GM12878 (cell line): ENCODE measurements at regions not wholly inside any gene's neighbourhood (a gene's known extent, or its start where the extent isn't known, plus 50 kb on each side); places are given as distances from the start of the nearest gene placed in this dataset.

Source experiments
- FOXM1 ChIP-seq: IDR thresholded peaks from 2 replicates; pipeline ENCODE4 v1.6.1; 2012; ENCODE audit warnings: low read depth, mild to moderate bottlenecking, inconsistent platforms, low read length, moderate library complexity
- NFYA ChIP-seq: IDR thresholded peaks from 2 replicates; pipeline ENCODE4 v1.6.1; 2011; ENCODE audit warnings: low read depth, mild to moderate bottlenecking, low read length, improper control_type of control experiment, borderline replicate concordance
- NFYB ChIP-seq: IDR thresholded peaks from 2 replicates; pipeline ENCODE4 v1.6.1; 2011; ENCODE audit warnings: low read depth, mild to moderate bottlenecking, low read length, improper control_type of control experiment, moderate library complexity; ENCODE audit not compliant: insufficient read depth
- PAX5 ChIP-seq: IDR thresholded peaks from 2 replicates; pipeline ENCODE4 v1.6.1; 2011; ENCODE audit warnings: low read depth, low read length, borderline replicate concordance
- POLR2A ChIP-seq: IDR thresholded peaks from 2 replicates; pipeline ENCODE4 v1.6.1; 2011; ENCODE audit warnings: low read depth, mild to moderate bottlenecking, low read length
- SREBF2 ChIP-seq: IDR thresholded peaks from 2 replicates; pipeline ENCODE4 v1.6.1; 2012; ENCODE audit warnings: mild to moderate bottlenecking, low read length
- TAF1 ChIP-seq: IDR thresholded peaks from 2 replicates; pipeline ENCODE4 v1.6.1; 2011; ENCODE audit warnings: mild to moderate bottlenecking, low read depth, low read length, borderline replicate concordance
- ZNF24 ChIP-seq: fragments of 450-650 bp; IDR thresholded peaks from 2 replicates; pipeline ENCODE4 v1.6.1; 2017; ENCODE audit warnings: antibody characterized with exemption, mild to moderate bottlenecking
- ZNF274 ChIP-seq: IDR thresholded peaks from one replicate; pipeline ENCODE4 v1.8.0; 2011; ENCODE audit not compliant: insufficient read length, insufficient read depth
- TF ChIP-seq, protein P1 (sequence below): IDR thresholded peaks from 2 replicates; pipeline ENCODE4 v1.6.1; 2012; ENCODE audit warnings: mild to moderate bottlenecking, low read depth, low read length
- TF ChIP-seq, protein P2 (sequence below): fragments of 450-650 bp; conservative IDR thresholded peaks from 2 replicates; pipeline ENCODE4 v1.6.1; 2017; ENCODE audit warnings: mild to moderate bottlenecking, moderate library complexity
- TF ChIP-seq, protein P3 (sequence below): fragments of 450-650 bp; IDR thresholded peaks from 2 replicates; pipeline ENCODE4 v1.6.1; 2016; ENCODE audit warnings: mild to moderate bottlenecking
- TF ChIP-seq, protein P4 (sequence below), 3 experiments: IDR thresholded peaks in 2 of 3; conservative IDR thresholded peaks in 1 of 3; 2 replicates each; pipeline ENCODE4 v1.5.1; 2011; ENCODE audit warnings: low read depth in 3 of 3, low read length in 3 of 3, mild to moderate bottlenecking in 3 of 3, control low read depth in 2 of 3, moderate library complexity in 2 of 3, inconsistent platforms in 1 of 3, mixed read lengths in 1 of 3; ENCODE audit not compliant: control insufficient read depth in 2 of 3, insufficient read depth in 1 of 3; ENCODE audit errors: extremely low read depth in 1 of 3
- TF ChIP-seq, protein P5 (sequence below): fragments of 450-650 bp; IDR thresholded peaks from 2 replicates; pipeline ENCODE4 v1.6.1; 2017; ENCODE audit warnings: mild to moderate bottlenecking, low read depth, inconsistent platforms; ENCODE audit not compliant: poor library complexity, severe bottlenecking

DNA sequence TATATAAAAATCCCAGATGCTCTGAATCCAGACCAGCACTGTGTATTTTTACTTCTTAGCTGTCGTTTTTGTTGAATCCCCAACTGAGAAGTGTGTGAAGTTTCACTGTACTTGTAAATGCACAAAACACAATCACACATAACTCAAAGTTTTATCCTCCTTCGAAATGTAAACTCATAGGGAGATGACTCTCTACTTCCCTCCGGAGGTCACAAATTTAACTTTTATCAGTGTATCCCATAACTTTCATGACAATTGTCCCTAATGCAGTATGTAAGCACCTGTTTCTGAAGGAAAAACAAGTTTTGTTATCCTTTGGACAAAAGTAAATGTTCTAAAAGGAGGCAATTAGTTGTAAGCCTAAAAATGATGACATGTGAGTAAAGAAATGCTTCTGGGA, 665.0 kb upstream of the SLITRK6 start:
- TF ChIP-seq, protein P1, sequence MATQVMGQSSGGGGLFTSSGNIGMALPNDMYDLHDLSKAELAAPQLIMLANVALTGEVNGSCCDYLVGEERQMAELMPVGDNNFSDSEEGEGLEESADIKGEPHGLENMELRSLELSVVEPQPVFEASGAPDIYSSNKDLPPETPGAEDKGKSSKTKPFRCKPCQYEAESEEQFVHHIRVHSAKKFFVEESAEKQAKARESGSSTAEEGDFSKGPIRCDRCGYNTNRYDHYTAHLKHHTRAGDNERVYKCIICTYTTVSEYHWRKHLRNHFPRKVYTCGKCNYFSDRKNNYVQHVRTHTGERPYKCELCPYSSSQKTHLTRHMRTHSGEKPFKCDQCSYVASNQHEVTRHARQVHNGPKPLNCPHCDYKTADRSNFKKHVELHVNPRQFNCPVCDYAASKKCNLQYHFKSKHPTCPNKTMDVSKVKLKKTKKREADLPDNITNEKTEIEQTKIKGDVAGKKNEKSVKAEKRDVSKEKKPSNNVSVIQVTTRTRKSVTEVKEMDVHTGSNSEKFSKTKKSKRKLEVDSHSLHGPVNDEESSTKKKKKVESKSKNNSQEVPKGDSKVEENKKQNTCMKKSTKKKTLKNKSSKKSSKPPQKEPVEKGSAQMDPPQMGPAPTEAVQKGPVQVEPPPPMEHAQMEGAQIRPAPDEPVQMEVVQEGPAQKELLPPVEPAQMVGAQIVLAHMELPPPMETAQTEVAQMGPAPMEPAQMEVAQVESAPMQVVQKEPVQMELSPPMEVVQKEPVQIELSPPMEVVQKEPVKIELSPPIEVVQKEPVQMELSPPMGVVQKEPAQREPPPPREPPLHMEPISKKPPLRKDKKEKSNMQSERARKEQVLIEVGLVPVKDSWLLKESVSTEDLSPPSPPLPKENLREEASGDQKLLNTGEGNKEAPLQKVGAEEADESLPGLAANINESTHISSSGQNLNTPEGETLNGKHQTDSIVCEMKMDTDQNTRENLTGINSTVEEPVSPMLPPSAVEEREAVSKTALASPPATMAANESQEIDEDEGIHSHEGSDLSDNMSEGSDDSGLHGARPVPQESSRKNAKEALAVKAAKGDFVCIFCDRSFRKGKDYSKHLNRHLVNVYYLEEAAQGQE = no peak
- TF ChIP-seq NFYB (no peak), ZNF24 (no peak), TAF1 (no peak), FOXM1 (no peak), ZNF274 (no peak), SREBF2 (no peak), PAX5 (no peak), NFYA (no peak), POLR2A (no peak)
- TF ChIP-seq, protein P2, sequence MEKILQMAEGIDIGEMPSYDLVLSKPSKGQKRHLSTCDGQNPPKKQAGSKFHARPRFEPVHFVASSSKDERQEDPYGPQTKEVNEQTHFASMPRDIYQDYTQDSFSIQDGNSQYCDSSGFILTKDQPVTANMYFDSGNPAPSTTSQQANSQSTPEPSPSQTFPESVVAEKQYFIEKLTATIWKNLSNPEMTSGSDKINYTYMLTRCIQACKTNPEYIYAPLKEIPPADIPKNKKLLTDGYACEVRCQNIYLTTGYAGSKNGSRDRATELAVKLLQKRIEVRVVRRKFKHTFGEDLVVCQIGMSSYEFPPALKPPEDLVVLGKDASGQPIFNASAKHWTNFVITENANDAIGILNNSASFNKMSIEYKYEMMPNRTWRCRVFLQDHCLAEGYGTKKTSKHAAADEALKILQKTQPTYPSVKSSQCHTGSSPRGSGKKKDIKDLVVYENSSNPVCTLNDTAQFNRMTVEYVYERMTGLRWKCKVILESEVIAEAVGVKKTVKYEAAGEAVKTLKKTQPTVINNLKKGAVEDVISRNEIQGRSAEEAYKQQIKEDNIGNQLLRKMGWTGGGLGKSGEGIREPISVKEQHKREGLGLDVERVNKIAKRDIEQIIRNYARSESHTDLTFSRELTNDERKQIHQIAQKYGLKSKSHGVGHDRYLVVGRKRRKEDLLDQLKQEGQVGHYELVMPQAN = no peak
- TF ChIP-seq, protein P3, sequence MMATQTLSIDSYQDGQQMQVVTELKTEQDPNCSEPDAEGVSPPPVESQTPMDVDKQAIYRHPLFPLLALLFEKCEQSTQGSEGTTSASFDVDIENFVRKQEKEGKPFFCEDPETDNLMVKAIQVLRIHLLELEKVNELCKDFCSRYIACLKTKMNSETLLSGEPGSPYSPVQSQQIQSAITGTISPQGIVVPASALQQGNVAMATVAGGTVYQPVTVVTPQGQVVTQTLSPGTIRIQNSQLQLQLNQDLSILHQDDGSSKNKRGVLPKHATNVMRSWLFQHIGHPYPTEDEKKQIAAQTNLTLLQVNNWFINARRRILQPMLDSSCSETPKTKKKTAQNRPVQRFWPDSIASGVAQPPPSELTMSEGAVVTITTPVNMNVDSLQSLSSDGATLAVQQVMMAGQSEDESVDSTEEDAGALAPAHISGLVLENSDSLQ = no peak
- TF ChIP-seq, protein P4, sequence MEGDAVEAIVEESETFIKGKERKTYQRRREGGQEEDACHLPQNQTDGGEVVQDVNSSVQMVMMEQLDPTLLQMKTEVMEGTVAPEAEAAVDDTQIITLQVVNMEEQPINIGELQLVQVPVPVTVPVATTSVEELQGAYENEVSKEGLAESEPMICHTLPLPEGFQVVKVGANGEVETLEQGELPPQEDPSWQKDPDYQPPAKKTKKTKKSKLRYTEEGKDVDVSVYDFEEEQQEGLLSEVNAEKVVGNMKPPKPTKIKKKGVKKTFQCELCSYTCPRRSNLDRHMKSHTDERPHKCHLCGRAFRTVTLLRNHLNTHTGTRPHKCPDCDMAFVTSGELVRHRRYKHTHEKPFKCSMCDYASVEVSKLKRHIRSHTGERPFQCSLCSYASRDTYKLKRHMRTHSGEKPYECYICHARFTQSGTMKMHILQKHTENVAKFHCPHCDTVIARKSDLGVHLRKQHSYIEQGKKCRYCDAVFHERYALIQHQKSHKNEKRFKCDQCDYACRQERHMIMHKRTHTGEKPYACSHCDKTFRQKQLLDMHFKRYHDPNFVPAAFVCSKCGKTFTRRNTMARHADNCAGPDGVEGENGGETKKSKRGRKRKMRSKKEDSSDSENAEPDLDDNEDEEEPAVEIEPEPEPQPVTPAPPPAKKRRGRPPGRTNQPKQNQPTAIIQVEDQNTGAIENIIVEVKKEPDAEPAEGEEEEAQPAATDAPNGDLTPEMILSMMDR (IDR thresholded peaks at IDR 0.05 in 2 of 3, conservative IDR thresholded peaks at IDR 0.05 in 1 of 3; ENCODE audit: control insufficient read depth in 2 of 3, extremely low read depth in 1 of 3, insufficient read depth in 1 of 3, low read depth in 3 of 3, low read length in 3 of 3) = no peak
- TF ChIP-seq, protein P5, sequence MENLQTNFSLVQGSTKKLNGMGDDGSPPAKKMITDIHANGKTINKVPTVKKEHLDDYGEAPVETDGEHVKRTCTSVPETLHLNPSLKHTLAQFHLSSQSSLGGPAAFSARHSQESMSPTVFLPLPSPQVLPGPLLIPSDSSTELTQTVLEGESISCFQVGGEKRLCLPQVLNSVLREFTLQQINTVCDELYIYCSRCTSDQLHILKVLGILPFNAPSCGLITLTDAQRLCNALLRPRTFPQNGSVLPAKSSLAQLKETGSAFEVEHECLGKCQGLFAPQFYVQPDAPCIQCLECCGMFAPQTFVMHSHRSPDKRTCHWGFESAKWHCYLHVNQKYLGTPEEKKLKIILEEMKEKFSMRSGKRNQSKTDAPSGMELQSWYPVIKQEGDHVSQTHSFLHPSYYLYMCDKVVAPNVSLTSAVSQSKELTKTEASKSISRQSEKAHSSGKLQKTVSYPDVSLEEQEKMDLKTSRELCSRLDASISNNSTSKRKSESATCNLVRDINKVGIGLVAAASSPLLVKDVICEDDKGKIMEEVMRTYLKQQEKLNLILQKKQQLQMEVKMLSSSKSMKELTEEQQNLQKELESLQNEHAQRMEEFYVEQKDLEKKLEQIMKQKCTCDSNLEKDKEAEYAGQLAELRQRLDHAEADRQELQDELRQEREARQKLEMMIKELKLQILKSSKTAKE = no peak
